22Rv1 (cell line): ENCODE measurements at regions not wholly inside any gene's neighbourhood (a gene's known extent, or its start where the extent isn't known, plus 50 kb on each side); places are given as distances from the start of the nearest gene placed in this dataset.

Source experiments
- CTCF ChIP-seq: fragments of 450-650 bp; IDR thresholded peaks from 2 replicates; pipeline ENCODE4 v1.5.1; 2017; ENCODE audit warnings: mild to moderate bottlenecking
- ZFX ChIP-seq: fragments of 450-650 bp; IDR thresholded peaks from 2 replicates; pipeline ENCODE4 v1.6.1; 2017; ENCODE audit warnings: antibody characterized with exemption, borderline replicate concordance

DNA sequence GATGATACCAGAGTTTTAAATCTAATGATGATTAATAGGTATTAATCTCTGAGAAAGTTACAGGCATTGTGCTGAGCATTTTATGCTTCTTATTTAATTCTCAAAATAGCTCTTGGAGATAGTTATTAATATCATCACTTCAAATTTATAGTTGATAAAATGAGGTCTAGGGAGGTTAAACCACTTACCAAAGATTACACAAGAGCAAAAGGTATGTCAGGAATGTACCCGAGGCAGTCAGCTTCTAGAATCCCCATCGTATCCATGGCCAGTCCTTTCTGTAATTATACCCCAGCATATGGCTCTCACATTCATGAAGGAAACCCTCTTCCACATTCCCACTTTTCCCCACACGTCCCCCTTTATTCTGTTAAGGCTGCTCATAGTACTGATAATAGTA, 421.3 kb downstream of the PYDC2 start:
- no peak for TF ChIP-seq CTCF
- no peak for TF ChIP-seq ZFX
